ENCODE measurements at regions not wholly inside any gene's neighbourhood (a gene's known extent, or its start where the extent isn't known, plus 50 kb on each side); places are given as distances from the start of the nearest gene placed in this dataset.
"Not testable (repeated sequence)": the region's sequence is repeated elsewhere in the genome, so short reads cannot be mapped to it uniquely, and the experiment has no call there.

DNA sequence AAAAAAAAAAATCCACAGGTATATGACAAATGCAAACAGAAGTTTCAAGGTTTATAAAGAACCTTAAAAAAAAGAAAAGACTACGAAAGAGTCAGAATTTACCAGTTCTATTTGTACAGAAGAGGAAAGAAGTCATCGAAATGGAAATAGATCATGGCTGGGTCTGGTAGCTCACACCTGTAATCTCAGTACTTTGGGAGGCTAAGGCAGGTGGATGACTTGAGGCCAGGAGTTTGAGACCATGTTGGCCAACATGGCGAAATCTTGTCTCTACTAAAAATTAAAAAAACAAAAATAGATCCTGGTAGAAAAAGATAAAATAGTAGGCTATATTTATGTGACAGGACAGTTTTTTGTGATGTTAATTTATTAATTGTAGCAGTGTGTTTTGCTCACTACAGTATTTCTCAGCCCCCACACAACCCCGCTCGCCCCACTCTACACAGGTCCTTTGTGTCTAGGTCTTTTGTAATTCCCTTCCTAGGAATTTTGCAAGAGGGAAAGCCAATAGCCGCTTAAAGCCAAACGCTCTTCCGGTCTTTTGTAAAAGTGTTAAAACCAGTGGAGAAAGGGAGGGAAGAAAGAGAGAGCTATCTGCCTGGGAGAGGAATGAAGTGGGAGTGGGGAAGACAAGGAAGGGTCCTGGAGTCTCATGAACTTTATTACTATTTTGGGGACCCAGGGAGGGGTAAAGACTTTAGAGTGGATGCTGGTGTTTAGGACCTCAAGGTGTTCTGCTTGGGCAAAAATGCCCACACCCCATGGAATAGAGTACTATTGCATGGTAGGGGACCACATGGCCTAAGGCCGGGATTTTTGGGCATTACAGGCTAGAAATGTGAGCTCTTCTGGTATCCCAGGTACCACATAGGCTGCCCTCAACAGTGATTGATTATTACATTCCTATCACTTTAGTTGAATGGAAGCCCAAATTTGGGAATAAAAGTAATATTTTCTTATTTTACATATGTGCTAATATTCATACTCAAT lies 59.4 kb upstream of the XPO1 start:
- Histone ChIP-seq H3K4me3 (ENCODE audit: low read depth, low read length, poor library complexity, severe bottlenecking) (no peak overlapping the region), H3K27ac (ENCODE audit: low read depth, low read length, poor library complexity, severe bottlenecking) (no peak overlapping the region), H3K9me3 (ENCODE audit: low read length) (no peaks in the 10 kb centered on the region), H3K4me1 (ENCODE audit: insufficient read depth, low read length, poor library complexity, severe bottlenecking) (no peaks in the 10 kb centered on the region), H4K20me1 (ENCODE audit: insufficient read depth, low read length) (no peaks in the 10 kb centered on the region), H3K79me2 (ENCODE audit: insufficient read depth, low read depth, low read length) (no peaks in the 10 kb centered on the region), H3K9me2 (ENCODE audit: insufficient read depth, low read length) (no peaks in the 10 kb centered on the region), H2AFZ (ENCODE audit: low read length) (no peak overlapping the region), H3K4me2 (ENCODE audit: low read length) (no peak overlapping the region), H3K36me3 (ENCODE audit: insufficient read depth, low read length) (no peaks in the 10 kb centered on the region)
- intact Hi-C loops (cut with micrococcal nuclease; ENCODE audit: unreplicated experiment): no loop called here
- BruUV-seq (replicated peaks): no TSS peak
- POLR2A ChIA-PET: interaction anchor here (0.6 to 1.6 kb wide), 4 partner anchors 18 to 65 kb away, joined by 3 to 4 read pairs (median 3); no protein-coding TSS in a partner anchor
- no peak for DNase-seq (ENCODE audit: low spot score)
- CTCF ChIA-PET (ENCODE audit: unreplicated experiment): no interaction called here
- no peak for TF ChIP-seq EZH2phosphoT487 (IDR thresholded peaks at IDR 0.05; ENCODE audit: borderline replicate concordance, low read depth, low read length)

DNA sequence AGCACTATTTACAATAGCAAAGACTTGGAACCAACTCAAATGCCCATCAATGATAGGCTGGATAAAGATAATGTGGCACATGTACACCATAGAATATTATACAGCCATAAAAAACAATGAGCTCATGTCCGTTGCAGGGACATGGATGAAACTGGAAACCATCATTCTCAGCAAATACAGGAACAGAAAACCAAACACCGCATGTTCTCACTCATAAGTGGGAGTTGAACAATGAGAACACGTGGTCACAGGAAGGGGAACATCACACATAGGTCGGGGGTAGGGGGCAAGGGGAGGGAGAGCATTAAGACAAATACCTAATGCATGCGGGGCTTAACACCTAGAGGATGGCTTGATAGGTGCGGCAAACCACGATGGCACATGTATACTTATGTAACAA lies 56.0 kb upstream of the XPO1 start:
- H3K9me2 ChIP-seq (ENCODE audit: insufficient read depth, low read length); H3K36me3 ChIP-seq (ENCODE audit: insufficient read depth, low read length); POLR2A ChIA-PET; H3K4me2 ChIP-seq (ENCODE audit: low read length); H3K4me1 ChIP-seq (ENCODE audit: insufficient read depth, low read length, poor library complexity, severe bottlenecking); DNase-seq (ENCODE audit: low spot score); intact Hi-C loops (cut with micrococcal nuclease; ENCODE audit: unreplicated experiment); CTCF ChIA-PET (ENCODE audit: unreplicated experiment); H2AFZ ChIP-seq (ENCODE audit: low read length); H4K20me1 ChIP-seq (ENCODE audit: insufficient read depth, low read length); H3K9me3 ChIP-seq (ENCODE audit: low read length); H3K27ac ChIP-seq (ENCODE audit: low read depth, low read length, poor library complexity, severe bottlenecking); H3K4me3 ChIP-seq (ENCODE audit: low read depth, low read length, poor library complexity, severe bottlenecking); BruUV-seq (replicated peaks); H3K79me2 ChIP-seq (ENCODE audit: insufficient read depth, low read depth, low read length): not testable (repeated sequence)

DNA sequence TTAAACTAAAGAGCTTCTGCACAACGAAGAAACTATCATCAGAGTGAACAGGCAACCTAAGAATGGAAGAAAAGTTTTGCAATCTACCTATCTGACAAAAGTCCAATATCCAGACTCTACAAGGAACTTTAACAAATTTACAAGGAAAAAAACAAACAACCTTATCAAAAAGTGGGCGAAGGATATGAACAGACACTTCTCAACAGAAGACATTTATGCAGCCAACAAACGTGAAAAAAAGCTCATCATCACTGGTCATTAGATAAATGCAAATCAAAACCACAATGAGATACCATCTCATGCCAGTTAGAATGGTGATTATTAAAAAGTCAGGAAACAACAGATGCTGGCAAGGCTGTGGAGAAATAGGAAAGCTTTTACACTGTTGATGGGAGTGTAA lies 55.5 kb upstream of the XPO1 start:
- H3K9me3 ChIP-seq (ENCODE audit: low read length); H3K79me2 ChIP-seq (ENCODE audit: insufficient read depth, low read depth, low read length); DNase-seq (ENCODE audit: low spot score); H3K4me2 ChIP-seq (ENCODE audit: low read length); H3K9me2 ChIP-seq (ENCODE audit: insufficient read depth, low read length); H3K27ac ChIP-seq (ENCODE audit: low read depth, low read length, poor library complexity, severe bottlenecking); intact Hi-C loops (cut with micrococcal nuclease; ENCODE audit: unreplicated experiment); H3K4me1 ChIP-seq (ENCODE audit: insufficient read depth, low read length, poor library complexity, severe bottlenecking); H3K4me3 ChIP-seq (ENCODE audit: low read depth, low read length, poor library complexity, severe bottlenecking); H3K36me3 ChIP-seq (ENCODE audit: insufficient read depth, low read length); H2AFZ ChIP-seq (ENCODE audit: low read length); POLR2A ChIA-PET; BruUV-seq (replicated peaks); H4K20me1 ChIP-seq (ENCODE audit: insufficient read depth, low read length); CTCF ChIA-PET (ENCODE audit: unreplicated experiment): not testable (repeated sequence)

DNA sequence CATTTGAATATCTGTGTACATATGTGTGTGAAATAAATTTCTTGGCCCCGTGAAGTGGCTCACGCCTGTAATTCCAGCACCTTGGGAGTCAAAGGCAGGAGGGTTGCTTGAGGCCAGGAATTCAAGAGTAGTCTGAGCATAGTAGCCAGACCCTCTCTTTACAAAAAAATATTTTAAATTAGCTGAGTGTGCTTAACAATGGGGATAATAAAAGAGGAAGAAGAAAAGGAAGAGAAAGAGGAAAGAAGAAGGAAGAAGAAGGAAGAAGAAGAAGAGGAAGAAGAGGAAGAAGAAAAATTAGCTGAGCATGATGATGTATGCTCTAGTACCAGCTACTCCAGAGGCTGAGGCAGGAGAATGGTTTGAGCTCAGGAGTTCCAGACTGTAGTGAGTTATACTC lies 52.1 kb upstream of the XPO1 start:
- BruUV-seq (replicated peaks): no TSS peak
- no peaks in the 10 kb centered on the region for H3K9me2 ChIP-seq (ENCODE audit: insufficient read depth, low read length)
- no peak overlapping the region for H2AFZ ChIP-seq (ENCODE audit: low read length)
- H3K4me2 ChIP-seq (ENCODE audit: low read length): no peak overlapping the region
- ChIA-PET POLR2A (interaction anchor here (1.2 kb wide), 1 partner anchor 56 kb away, joined by 5 read pairs; no protein-coding TSS in a partner anchor), CTCF (ENCODE audit: unreplicated experiment) (no interaction called here)
- no peaks in the 10 kb centered on the region for H4K20me1 ChIP-seq (ENCODE audit: insufficient read depth, low read length)
- DNase-seq (ENCODE audit: low spot score): no peak
- H3K9me3 ChIP-seq (ENCODE audit: low read length): no peaks in the 10 kb centered on the region
- H3K4me1 ChIP-seq (ENCODE audit: insufficient read depth, low read length, poor library complexity, severe bottlenecking): no peaks in the 10 kb centered on the region
- no peak for TF ChIP-seq EZH2phosphoT487 (IDR thresholded peaks at IDR 0.05; ENCODE audit: borderline replicate concordance, low read depth, low read length)
- TF ChIP-seq, protein P1, sequence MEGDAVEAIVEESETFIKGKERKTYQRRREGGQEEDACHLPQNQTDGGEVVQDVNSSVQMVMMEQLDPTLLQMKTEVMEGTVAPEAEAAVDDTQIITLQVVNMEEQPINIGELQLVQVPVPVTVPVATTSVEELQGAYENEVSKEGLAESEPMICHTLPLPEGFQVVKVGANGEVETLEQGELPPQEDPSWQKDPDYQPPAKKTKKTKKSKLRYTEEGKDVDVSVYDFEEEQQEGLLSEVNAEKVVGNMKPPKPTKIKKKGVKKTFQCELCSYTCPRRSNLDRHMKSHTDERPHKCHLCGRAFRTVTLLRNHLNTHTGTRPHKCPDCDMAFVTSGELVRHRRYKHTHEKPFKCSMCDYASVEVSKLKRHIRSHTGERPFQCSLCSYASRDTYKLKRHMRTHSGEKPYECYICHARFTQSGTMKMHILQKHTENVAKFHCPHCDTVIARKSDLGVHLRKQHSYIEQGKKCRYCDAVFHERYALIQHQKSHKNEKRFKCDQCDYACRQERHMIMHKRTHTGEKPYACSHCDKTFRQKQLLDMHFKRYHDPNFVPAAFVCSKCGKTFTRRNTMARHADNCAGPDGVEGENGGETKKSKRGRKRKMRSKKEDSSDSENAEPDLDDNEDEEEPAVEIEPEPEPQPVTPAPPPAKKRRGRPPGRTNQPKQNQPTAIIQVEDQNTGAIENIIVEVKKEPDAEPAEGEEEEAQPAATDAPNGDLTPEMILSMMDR (conservative IDR thresholded peaks at IDR 0.05; ENCODE audit: low read length): no peak
- no peaks in the 10 kb centered on the region for H3K36me3 ChIP-seq (ENCODE audit: insufficient read depth, low read length)
- H3K79me2 ChIP-seq (ENCODE audit: insufficient read depth, low read depth, low read length): no peaks in the 10 kb centered on the region
- no peak overlapping the region for H3K4me3 ChIP-seq (ENCODE audit: low read depth, low read length, poor library complexity, severe bottlenecking)
- intact Hi-C loops (cut with micrococcal nuclease; ENCODE audit: unreplicated experiment): no loop called here
- H3K27ac ChIP-seq (ENCODE audit: low read depth, low read length, poor library complexity, severe bottlenecking): no peak overlapping the region
